ENCODE measurements at regions not wholly inside any gene's neighbourhood (a gene's known extent, or its start where the extent isn't known, plus 50 kb on each side); places are given as distances from the start of the nearest gene placed in this dataset.

- no peak for DNase-seq (ENCODE audit: low read depth)
Observed at GRCh38 chr6:40973304-40973703, 65.7 kb downstream of the UNC5CL start.

GRCh38 chr6:40972814-40973213, 66.2 kb downstream of the UNC5CL start:
- DNase-seq (ENCODE audit: low read depth): no peak

- no peak for DNase-seq (ENCODE audit: low read depth)
Observed at GRCh38 chr6:40972190-40972589, 66.8 kb downstream of the UNC5CL start.

GRCh38 chr6:40968620-40969164, 70.3 kb downstream of the UNC5CL start:
- DNase-seq (ENCODE audit: low read depth): no peak

GRCh38 chr6:40966860-40967259, 72.2 kb downstream of the UNC5CL start:
- DNase-seq (ENCODE audit: low read depth): no peak

GRCh38 chr6:40965046-40965445, 74.0 kb downstream of the UNC5CL start:
- no peak for DNase-seq (ENCODE audit: low read depth)

GRCh38 chr6:40963019-40963418, 76.0 kb downstream of the UNC5CL start:
- no peak for DNase-seq (ENCODE audit: low read depth)

GRCh38 chr6:40962241-40962640, 76.8 kb downstream of the UNC5CL start:
- DNase-seq (ENCODE audit: low read depth): no peak

- DNase-seq (ENCODE audit: low read depth): no peak
Observed at GRCh38 chr6:40961831-40962230, 77.2 kb downstream of the UNC5CL start.

GRCh38 chr6:40960742-40961430, 78.1 kb downstream of the UNC5CL start:
- no peak for DNase-seq (ENCODE audit: low read depth)

GRCh38 chr6:40959781-40960327, 79.2 kb downstream of the UNC5CL start:
- no peak for DNase-seq (ENCODE audit: low read depth)

- no peak for DNase-seq (ENCODE audit: low read depth)
Observed at GRCh38 chr6:40958738-40959137, 80.3 kb downstream of the UNC5CL start.

- no peak for DNase-seq (ENCODE audit: low read depth)
Observed at GRCh38 chr6:40957616-40958492, 81.2 kb downstream of the UNC5CL start.

- DNase-seq (ENCODE audit: low read depth): no peak
Observed at GRCh38 chr6:40956936-40957335, 82.1 kb downstream of the UNC5CL start.

- DNase-seq (ENCODE audit: low read depth): no peak
Observed at GRCh38 chr6:40955178-40955545, 83.9 kb downstream of the UNC5CL start.

GRCh38 chr6:40954446-40955177, 84.4 kb downstream of the UNC5CL start:
- no peak for DNase-seq (ENCODE audit: low read depth)

GRCh38 chr6:40953486-40953885, 85.5 kb downstream of the UNC5CL start:
- DNase-seq (ENCODE audit: low read depth): no peak

- no peak for DNase-seq (ENCODE audit: low read depth)
Observed at GRCh38 chr6:40950986-40951698, 87.9 kb downstream of the UNC5CL start.

GRCh38 chr6:40948570-40948969, 90.5 kb downstream of the UNC5CL start:
- DNase-seq (ENCODE audit: low read depth): no peak

- no peak for DNase-seq (ENCODE audit: low read depth)
Observed at GRCh38 chr6:40947876-40948526, 91.0 kb downstream of the UNC5CL start.

Measured in forelimb muscle (tissue), 1 donor.